Liver (tissue), 3 donors: ENCODE measurements at regions not wholly inside any gene's neighbourhood (a gene's known extent, or its start where the extent isn't known, plus 50 kb on each side); places are given as distances from the start of the nearest gene placed in this dataset.

Experiments
- ATF3 ChIP-seq: IDR thresholded peaks from 2 replicates; pipeline ENCODE4 v1.6.1; 2016; ENCODE audit warnings: antibody characterized with exemption
- CTCF ChIP-seq: fragments of 150-350 bp; IDR thresholded peaks from 2 replicates; pipeline ENCODE4 v1.5.1; 2017; ENCODE audit warnings: improper control_type of control experiment, low read depth, low read length; ENCODE audit not compliant: missing input control
- EGR1 ChIP-seq, 2 donors: IDR thresholded peaks; 2 replicates each; pipeline ENCODE4 v1.6.1; 2016 to 2018; ENCODE audit warnings: antibody characterized with exemption in 2 of 2, low read depth in 2 of 2
- FOXA1 ChIP-seq: IDR thresholded peaks from 2 replicates; pipeline ENCODE4 v1.6.1; 2016; ENCODE audit warnings: antibody characterized with exemption
- GABPA ChIP-seq, 2 donors: IDR thresholded peaks in 1 of 2; conservative IDR thresholded peaks in 1 of 2; 2 replicates each; pipeline ENCODE4 v1.6.1; 2016; ENCODE audit warnings: antibody characterized with exemption in 2 of 2, mild to moderate bottlenecking in 1 of 2, moderate library complexity in 1 of 2
- HNF4A ChIP-seq, 2 donors: conservative IDR thresholded peaks; 2 replicates each; pipeline ENCODE4 v1.6.1; 2016; ENCODE audit warnings: antibody characterized with exemption in 2 of 2, mild to moderate bottlenecking in 2 of 2
- JUND ChIP-seq, 2 donors: IDR thresholded peaks; 2 replicates each; pipeline ENCODE4 v1.6.1; 2016; ENCODE audit warnings: antibody characterized with exemption in 2 of 2
- MAX ChIP-seq: IDR thresholded peaks from 2 replicates; pipeline ENCODE4 v1.6.1; 2016; ENCODE audit warnings: antibody characterized with exemption
- RAD21 ChIP-seq, 2 donors: IDR thresholded peaks; 2 replicates each; pipeline ENCODE4 v1.6.1; 2016; ENCODE audit warnings: antibody characterized with exemption in 2 of 2, mild to moderate bottlenecking in 2 of 2
- REST ChIP-seq: IDR thresholded peaks from 2 replicates; pipeline ENCODE4 v1.6.1; 2016; ENCODE audit warnings: antibody characterized with exemption, mild to moderate bottlenecking
- RXRA ChIP-seq, 2 donors: IDR thresholded peaks; 2 replicates each; pipeline ENCODE4 v1.6.1; 2017 to 2018; ENCODE audit warnings: antibody characterized with exemption in 2 of 2, mild to moderate bottlenecking in 1 of 2
- TAF1 ChIP-seq: conservative IDR thresholded peaks from 2 replicates; pipeline ENCODE4 v1.6.1; 2016; ENCODE audit warnings: antibody characterized with exemption, mild to moderate bottlenecking
- YY1 ChIP-seq: IDR thresholded peaks from 2 replicates; pipeline ENCODE4 v1.6.1; 2016; ENCODE audit warnings: antibody characterized with exemption, mild to moderate bottlenecking
- ZBTB33 ChIP-seq: IDR thresholded peaks from 2 replicates; pipeline ENCODE4 v1.6.1; 2016; ENCODE audit warnings: antibody characterized with exemption
- donor health status: healthy.
- donor health status: healthy.

- TF ChIP-seq ZBTB33 (no peak), CTCF (no peak), EGR1 (IDR thresholded peaks at IDR 0.05; ENCODE audit: low read depth in 2 of 2) (no peak), YY1 (no peak), TAF1 (no peak), JUND (IDR thresholded peaks at IDR 0.05) (no peak), REST (no peak), RXRA (IDR thresholded peaks at IDR 0.05) (no peak), GABPA (IDR thresholded peaks at IDR 0.05 in 1 of 2, conservative IDR thresholded peaks at IDR 0.05 in 1 of 2) (no peak), RAD21 (IDR thresholded peaks at IDR 0.05) (no peak), MAX (no peak), ATF3 (no peak), FOXA1 (no peak), HNF4A (conservative IDR thresholded peaks at IDR 0.05) (no peak)
Observed at GRCh38 chr6:109284675-109285074, 97.6 kb downstream of the CD164 start.
